ENCODE measurements at regions not wholly inside any gene's neighbourhood (a gene's known extent, or its start where the extent isn't known, plus 50 kb on each side); places are given as distances from the start of the nearest gene placed in this dataset.
"Not testable (repeated sequence)": the region's sequence is repeated elsewhere in the genome, so short reads cannot be mapped to it uniquely, and the experiment has no call there.

GRCh38 chr2:49369650-49370049, 215.3 kb upstream of the FSHR start:
- intact Hi-C loops (cut with DNase I): no loop called here

GRCh38 chr2:49369101-49369500, 214.8 kb upstream of the FSHR start:
- no peak for DNase-seq (ENCODE audit: low spot score)
- intact Hi-C loops (cut with DNase I): no loop called here

More at GRCh38 chr2:49369650-49370049, 215.3 kb upstream of the FSHR start:
- DNase-seq (ENCODE audit: low spot score): no peak

- no peak for DNase-seq (ENCODE audit: low spot score)
- intact Hi-C loops (cut with DNase I): no loop called here
Observed at GRCh38 chr2:49367003-49367402, 212.7 kb upstream of the FSHR start.

- no peak for DNase-seq (ENCODE audit: low spot score)
- intact Hi-C loops (cut with DNase I): no loop called here
Observed at GRCh38 chr2:49360407-49360767, 206.1 kb upstream of the FSHR start.

DNA sequence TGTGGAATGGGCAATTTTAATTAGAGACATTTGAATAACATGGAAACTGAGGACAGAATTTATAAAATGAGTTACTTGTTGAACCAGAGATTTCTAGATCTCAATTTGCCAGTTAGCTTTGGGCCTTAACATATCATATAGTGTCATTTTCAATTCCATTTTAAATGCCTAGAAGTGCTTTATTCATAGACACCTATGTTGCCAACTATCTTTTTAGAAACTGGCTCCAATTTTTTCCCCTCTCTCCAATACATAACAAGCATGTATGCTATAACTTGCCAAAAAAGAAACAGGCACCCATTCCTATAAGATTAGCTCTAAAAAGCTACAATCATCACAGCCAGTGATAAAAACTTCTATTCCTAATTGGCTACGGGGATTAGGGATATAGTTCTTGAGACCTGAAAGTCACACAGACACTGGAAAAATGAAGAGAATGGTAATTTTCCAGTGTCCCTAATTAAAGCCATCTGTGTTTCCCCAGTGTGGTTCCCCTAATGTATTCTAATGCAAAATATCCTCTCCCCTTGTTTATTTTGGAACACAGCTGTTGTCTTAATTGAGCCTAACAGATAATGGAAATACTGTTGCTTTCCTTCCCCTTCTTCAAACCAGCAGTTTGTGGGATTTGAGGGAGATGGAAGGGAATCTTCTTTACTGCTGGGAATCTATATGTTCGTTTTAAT, 205.5 kb upstream of the FSHR start:
- intact Hi-C loops (cut with DNase I): no loop called here
- DNase-seq (ENCODE audit: low spot score): no peak

DNA sequence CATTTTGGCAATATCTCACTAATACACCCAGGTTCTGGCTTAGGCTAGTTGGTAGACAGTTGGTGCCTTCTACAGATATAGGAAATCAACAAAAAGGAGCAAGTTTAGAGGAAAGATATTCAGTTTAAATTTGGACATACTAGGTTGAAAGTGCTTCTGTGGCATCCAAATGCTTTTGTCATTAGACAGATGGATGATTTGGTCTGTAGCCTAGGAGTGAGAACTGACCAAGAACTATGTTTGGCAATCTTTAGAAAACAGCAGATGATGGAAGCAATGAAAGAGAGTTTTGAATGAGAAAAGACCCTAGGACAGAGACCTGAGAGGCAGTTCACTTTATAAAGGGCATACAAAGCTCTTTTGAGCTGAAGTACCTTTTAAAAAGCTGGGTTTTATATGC, 201.3 kb upstream of the FSHR start:
- DNase-seq (ENCODE audit: low spot score): no peak
- intact Hi-C loops (cut with DNase I): no loop called here

GRCh38 chr2:49351560-49351959, 197.2 kb upstream of the FSHR start:
- intact Hi-C loops (cut with DNase I): no loop called here
- no peak for DNase-seq (ENCODE audit: low spot score)

DNA sequence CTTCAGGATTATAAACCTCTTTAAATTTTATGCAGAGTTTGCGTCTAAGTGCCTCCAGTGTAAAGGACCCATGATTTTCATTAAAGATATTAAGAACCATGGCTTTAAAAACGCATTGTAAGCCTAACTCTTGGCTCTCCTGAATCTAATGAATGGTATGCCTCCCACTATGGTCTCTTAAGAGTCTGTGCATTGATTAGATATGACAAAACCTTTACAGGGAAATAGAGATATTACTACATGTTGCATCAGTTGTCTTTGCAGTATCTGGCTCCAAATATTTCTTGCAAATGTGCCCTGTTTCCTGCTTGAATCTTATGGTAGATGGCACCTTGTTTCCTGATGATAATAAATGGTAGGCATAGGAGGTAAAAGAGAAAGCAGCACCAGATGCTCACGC, 189.3 kb upstream of the FSHR start:
- intact Hi-C loops (cut with DNase I): no loop called here

GRCh38 chr2:49342156-49342555, 187.8 kb upstream of the FSHR start:
- no peak for DNase-seq (ENCODE audit: low spot score)

More for the DNA sequence above, 189.3 kb upstream of the FSHR start:
- DNase-seq (ENCODE audit: low spot score): no peak

GRCh38 chr2:49335546-49335945, 181.2 kb upstream of the FSHR start:
- DNase-seq (ENCODE audit: low spot score): no peak
- intact Hi-C loops (cut with DNase I): no loop called here

More at GRCh38 chr2:49342156-49342555, 187.8 kb upstream of the FSHR start:
- intact Hi-C loops (cut with DNase I): no loop called here

- intact Hi-C loops (cut with DNase I): no loop called here
- no peak for DNase-seq (ENCODE audit: low spot score)
Observed at GRCh38 chr2:49332415-49332814, 178.1 kb upstream of the FSHR start.

- no peak for DNase-seq (ENCODE audit: low spot score)
- intact Hi-C loops (cut with DNase I): no loop called here
Observed at GRCh38 chr2:49318531-49318930, 164.2 kb upstream of the FSHR start.

DNA sequence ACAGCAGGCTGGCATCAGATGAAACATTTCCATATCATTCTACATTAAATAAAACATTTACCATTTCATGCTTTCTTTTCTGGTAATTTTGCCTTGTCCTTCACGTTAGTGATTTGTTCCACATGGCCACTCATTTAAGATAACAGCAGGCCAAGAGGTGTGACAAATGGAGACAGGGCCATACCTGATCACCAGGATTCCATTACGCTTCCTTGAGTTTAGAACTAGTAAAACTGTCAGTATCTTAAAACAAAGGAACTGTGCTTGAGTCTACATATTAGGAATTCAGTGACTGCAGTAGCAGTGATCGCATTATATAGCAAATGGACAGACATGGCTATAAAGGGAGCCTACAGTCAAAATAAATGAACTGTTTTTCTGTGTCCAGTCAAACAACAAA, 155.1 kb upstream of the FSHR start:
- no peak for DNase-seq (ENCODE audit: low spot score)
- intact Hi-C loops (cut with DNase I): no loop called here

DNA sequence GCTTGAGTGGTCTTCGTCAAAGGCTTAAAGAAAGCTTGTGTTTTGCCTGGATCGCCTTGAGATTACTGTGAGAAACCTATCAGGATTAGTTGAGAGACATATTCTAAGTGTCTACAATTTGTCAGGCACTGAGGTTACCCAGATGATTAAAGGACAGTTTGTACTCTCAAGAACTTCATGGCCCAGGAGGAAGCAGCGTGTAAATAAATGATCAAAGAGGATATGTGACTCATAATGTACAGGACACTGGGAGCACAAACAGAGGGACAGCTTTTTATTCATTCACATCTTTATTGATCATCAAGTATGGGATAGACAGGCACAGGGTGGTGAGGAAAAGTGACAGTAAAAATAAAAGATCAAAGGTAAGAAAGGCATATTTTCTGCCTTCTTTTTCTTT, 152.6 kb upstream of the FSHR start:
- no peak for DNase-seq (ENCODE audit: low spot score)
- intact Hi-C loops (cut with DNase I): no loop called here

DNA sequence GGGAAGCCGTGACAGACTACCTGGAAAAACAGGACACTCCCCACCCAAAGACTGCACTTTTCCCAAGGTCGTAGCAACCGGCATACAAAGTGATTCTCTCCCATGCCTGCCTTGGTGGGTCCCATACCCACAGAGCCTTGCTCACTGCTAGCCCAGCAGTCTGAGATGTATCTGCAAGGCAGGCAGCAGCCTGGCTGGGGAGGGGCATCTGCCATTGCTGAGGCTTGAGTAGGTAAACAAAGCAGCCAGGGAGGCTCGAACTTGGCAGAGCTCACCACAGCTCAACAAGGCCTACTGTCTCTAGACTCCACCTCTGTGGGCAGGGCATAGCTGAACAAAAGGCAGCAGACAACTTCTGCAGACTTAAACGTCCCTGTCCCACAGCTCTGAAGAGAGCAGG, 144.4 kb upstream of the FSHR start:
- DNase-seq (ENCODE audit: low spot score); intact Hi-C loops (cut with DNase I): not testable (repeated sequence)

GRCh38 chr2:49298230-49298629, 143.9 kb upstream of the FSHR start:
- intact Hi-C loops (cut with DNase I): no loop called here

GRCh38 chr2:49296107-49296867, 142.0 kb upstream of the FSHR start:
- intact Hi-C loops (cut with DNase I): no loop called here
- no peak for DNase-seq (ENCODE audit: low spot score)

More at GRCh38 chr2:49298230-49298629, 143.9 kb upstream of the FSHR start:
- no peak for DNase-seq (ENCODE audit: low spot score)

DNA sequence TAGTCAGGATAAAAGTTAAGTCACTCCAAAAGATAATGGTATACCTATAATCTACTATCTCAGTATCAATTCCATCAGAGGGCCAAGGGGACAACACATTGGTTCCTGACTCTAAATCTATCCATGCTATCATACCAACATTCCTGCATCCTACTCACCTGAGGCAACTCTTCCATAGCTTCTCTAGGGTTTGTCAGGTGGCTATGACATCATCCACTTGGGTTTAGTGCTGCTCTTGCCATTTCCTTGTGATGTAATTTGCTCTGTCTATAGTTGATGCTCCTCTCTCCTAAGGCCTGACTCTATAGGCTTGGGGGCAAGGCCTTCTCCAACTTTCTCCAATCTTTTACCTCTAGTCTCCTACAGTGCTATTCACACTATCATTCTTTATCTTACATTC, 139.9 kb upstream of the FSHR start:
- intact Hi-C loops (cut with DNase I): no loop called here
- no peak for DNase-seq (ENCODE audit: low spot score)

GRCh38 chr2:49291619-49292018, 137.3 kb upstream of the FSHR start:
- intact Hi-C loops (cut with DNase I): no loop called here
- no peak for DNase-seq (ENCODE audit: low spot score)

- no peak for DNase-seq (ENCODE audit: low spot score)
- intact Hi-C loops (cut with DNase I): no loop called here
Observed at GRCh38 chr2:49289711-49290110, 135.4 kb upstream of the FSHR start.

Measured in posterior vena cava (tissue), 2 donors.